ENCODE measurements at regions not wholly inside any gene's neighbourhood (a gene's known extent, or its start where the extent isn't known, plus 50 kb on each side); places are given as distances from the start of the nearest gene placed in this dataset.
"Not testable (repeated sequence)": the region's sequence is repeated elsewhere in the genome, so short reads cannot be mapped to it uniquely, and the experiment has no call there.

GRCh38 chr21:5115646-5116343, 5405.6 kb upstream of the TPTE start:
- H3K36me3 Mint-ChIP-seq (ENCODE audit: low read depth); H3K9me3 ChIP-seq (ENCODE audit: control insufficient read depth in 1 of 2, insufficient read depth in 1 of 2, low read length in 2 of 2); POLR2A ChIA-PET; H3K27ac ChIP-seq (ENCODE audit: low read depth in 1 of 2, low read length in 2 of 2); H3K4me1 Mint-ChIP-seq (ENCODE audit: low read depth); intact Hi-C loops (cut with DNase I, micrococcal nuclease); H3K9me3 Mint-ChIP-seq; H3K36me3 ChIP-seq (ENCODE audit: insufficient read depth, low read length); H3K27ac Mint-ChIP-seq; ATAC-seq (ENCODE audit: poor library complexity); H3K4me3 Mint-ChIP-seq; CTCF ChIA-PET; H3K27me3 ChIP-seq (ENCODE audit: control insufficient read depth in 1 of 2, insufficient read depth in 2 of 2, low read length in 2 of 2); H3K27me3 Mint-ChIP-seq; H3K4me3 ChIP-seq (ENCODE audit: low read length): not testable (repeated sequence)
- DNase-seq = peak in 2 of 14 experiments; percentile 11 to 16
- peaks cover 16% of the 10 kb centered on the region for H3K4me1 ChIP-seq (ENCODE audit: insufficient read depth, low read length)

- H3K4me3 ChIP-seq (ENCODE audit: low read length); H3K4me3 Mint-ChIP-seq; H3K27ac ChIP-seq (ENCODE audit: low read depth in 1 of 2, low read length in 2 of 2); H3K27me3 Mint-ChIP-seq; CTCF ChIA-PET; H3K4me1 Mint-ChIP-seq (ENCODE audit: low read depth); H3K36me3 Mint-ChIP-seq (ENCODE audit: low read depth); H3K27ac Mint-ChIP-seq; H3K9me3 Mint-ChIP-seq; POLR2A ChIA-PET; DNase-seq; H3K27me3 ChIP-seq (ENCODE audit: control insufficient read depth in 1 of 2, insufficient read depth in 2 of 2, low read length in 2 of 2); H3K9me3 ChIP-seq (ENCODE audit: control insufficient read depth in 1 of 2, insufficient read depth in 1 of 2, low read length in 2 of 2); H3K36me3 ChIP-seq (ENCODE audit: insufficient read depth, low read length); intact Hi-C loops (cut with DNase I, micrococcal nuclease): not testable (repeated sequence)
- peaks cover 16% of the 10 kb centered on the region for H3K4me1 ChIP-seq (ENCODE audit: insufficient read depth, low read length)
- peak; percentile 10 for ATAC-seq (ENCODE audit: poor library complexity)
These were observed 5404.8 kb upstream of the TPTE start for GRCh38 chr21:5116344-5117123.

GRCh38 chr21:5117135-5117534, 5404.2 kb upstream of the TPTE start:
- H3K27me3 Mint-ChIP-seq; H3K4me3 ChIP-seq (ENCODE audit: low read length); H3K27me3 ChIP-seq (ENCODE audit: control insufficient read depth in 1 of 2, insufficient read depth in 2 of 2, low read length in 2 of 2); H3K4me3 Mint-ChIP-seq; ATAC-seq (ENCODE audit: poor library complexity); H3K9me3 ChIP-seq (ENCODE audit: control insufficient read depth in 1 of 2, insufficient read depth in 1 of 2, low read length in 2 of 2); H3K27ac Mint-ChIP-seq; POLR2A ChIA-PET; intact Hi-C loops (cut with DNase I, micrococcal nuclease); H3K27ac ChIP-seq (ENCODE audit: low read depth in 1 of 2, low read length in 2 of 2); H3K36me3 ChIP-seq (ENCODE audit: insufficient read depth, low read length); CTCF ChIA-PET; H3K9me3 Mint-ChIP-seq; H3K36me3 Mint-ChIP-seq (ENCODE audit: low read depth); H3K4me1 Mint-ChIP-seq (ENCODE audit: low read depth); DNase-seq: not testable (repeated sequence)
- peaks cover 16% of the 10 kb centered on the region for H3K4me1 ChIP-seq (ENCODE audit: insufficient read depth, low read length)

DNA sequence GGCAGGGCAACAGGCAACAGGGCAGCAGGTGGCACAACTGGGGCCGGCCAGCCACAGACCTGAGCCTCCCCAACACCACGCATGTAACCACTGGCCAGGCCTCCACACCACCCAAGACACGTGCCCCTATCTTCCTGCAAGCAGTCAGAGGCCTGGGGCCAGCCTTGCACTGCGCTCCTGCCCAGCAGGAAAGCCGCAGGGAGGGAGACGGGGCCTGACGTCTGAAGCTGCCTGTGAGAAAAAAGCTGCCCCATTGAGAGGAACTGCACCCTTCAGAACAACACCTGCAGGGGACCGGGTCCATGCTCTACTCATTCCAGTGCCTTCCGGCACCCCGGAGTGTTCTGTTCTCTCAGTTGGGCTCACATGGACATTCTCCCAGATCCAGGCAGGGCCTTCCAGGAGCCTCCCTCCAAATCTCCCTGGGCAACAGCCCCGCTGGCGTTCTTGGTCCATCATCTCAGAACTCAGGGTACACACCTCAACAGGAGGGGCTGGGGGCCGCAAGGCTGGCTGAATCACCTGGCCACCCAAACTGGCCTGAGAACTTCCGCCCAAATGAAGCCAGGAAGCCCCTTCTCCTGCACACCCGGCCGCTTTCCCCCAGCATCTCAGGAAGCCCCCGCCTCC, 5403.6 kb upstream of the TPTE start:
- intact Hi-C loops (cut with DNase I, micrococcal nuclease); CTCF ChIA-PET; POLR2A ChIA-PET; H3K4me3 ChIP-seq (ENCODE audit: low read length); H3K9me3 Mint-ChIP-seq; H3K4me1 Mint-ChIP-seq (ENCODE audit: low read depth); H3K9me3 ChIP-seq (ENCODE audit: control insufficient read depth in 1 of 2, insufficient read depth in 1 of 2, low read length in 2 of 2); H3K4me3 Mint-ChIP-seq; H3K27ac Mint-ChIP-seq; H3K27me3 ChIP-seq (ENCODE audit: control insufficient read depth in 1 of 2, insufficient read depth in 2 of 2, low read length in 2 of 2); H3K36me3 Mint-ChIP-seq (ENCODE audit: low read depth); H3K27ac ChIP-seq (ENCODE audit: low read depth in 1 of 2, low read length in 2 of 2); H3K27me3 Mint-ChIP-seq; H3K36me3 ChIP-seq (ENCODE audit: insufficient read depth, low read length): not testable (repeated sequence)
- peak in 9 of 14 experiments; percentile 6 to 49 (median 26) for DNase-seq
- H3K4me1 ChIP-seq (ENCODE audit: insufficient read depth, low read length) = peaks cover 18% of the 10 kb centered on the region
- ATAC-seq (ENCODE audit: poor library complexity) = peak; percentile 13

DNA sequence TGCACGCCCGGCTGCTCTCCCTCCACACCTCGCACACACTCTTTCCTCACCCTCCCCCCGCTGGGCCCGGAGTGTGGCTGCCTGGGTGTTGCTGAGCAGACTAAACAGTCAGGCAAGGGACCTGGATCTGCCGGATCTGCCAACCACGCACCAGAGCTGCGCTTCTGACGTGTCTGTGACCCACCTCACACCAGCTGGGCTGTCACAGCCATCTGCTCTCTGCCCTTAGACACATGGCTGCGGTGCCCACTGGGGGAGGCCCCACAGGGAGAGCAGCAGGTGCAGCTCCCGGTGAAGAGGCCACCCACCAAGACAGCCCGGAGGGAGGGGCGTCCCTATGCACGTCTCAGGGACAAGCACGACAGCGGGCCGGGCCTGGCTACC, 5403.1 kb upstream of the TPTE start:
- H3K4me3 ChIP-seq (ENCODE audit: low read length); H3K4me3 Mint-ChIP-seq; H3K9me3 Mint-ChIP-seq; H3K9me3 ChIP-seq (ENCODE audit: control insufficient read depth in 1 of 2, insufficient read depth in 1 of 2, low read length in 2 of 2); H3K4me1 Mint-ChIP-seq (ENCODE audit: low read depth); H3K36me3 ChIP-seq (ENCODE audit: insufficient read depth, low read length); H3K27me3 ChIP-seq (ENCODE audit: control insufficient read depth in 1 of 2, insufficient read depth in 2 of 2, low read length in 2 of 2); H3K36me3 Mint-ChIP-seq (ENCODE audit: low read depth); CTCF ChIA-PET; H3K27ac ChIP-seq (ENCODE audit: low read depth in 1 of 2, low read length in 2 of 2); H3K27me3 Mint-ChIP-seq; H3K27ac Mint-ChIP-seq; intact Hi-C loops (cut with DNase I, micrococcal nuclease); POLR2A ChIA-PET: not testable (repeated sequence)
- ATAC-seq (ENCODE audit: poor library complexity) = peak; percentile 70
- DNase-seq = peak in 8 of 14 experiments; percentile 25 to 64 (median 38)
- peaks cover 18% of the 10 kb centered on the region for H3K4me1 ChIP-seq (ENCODE audit: insufficient read depth, low read length)

DNA sequence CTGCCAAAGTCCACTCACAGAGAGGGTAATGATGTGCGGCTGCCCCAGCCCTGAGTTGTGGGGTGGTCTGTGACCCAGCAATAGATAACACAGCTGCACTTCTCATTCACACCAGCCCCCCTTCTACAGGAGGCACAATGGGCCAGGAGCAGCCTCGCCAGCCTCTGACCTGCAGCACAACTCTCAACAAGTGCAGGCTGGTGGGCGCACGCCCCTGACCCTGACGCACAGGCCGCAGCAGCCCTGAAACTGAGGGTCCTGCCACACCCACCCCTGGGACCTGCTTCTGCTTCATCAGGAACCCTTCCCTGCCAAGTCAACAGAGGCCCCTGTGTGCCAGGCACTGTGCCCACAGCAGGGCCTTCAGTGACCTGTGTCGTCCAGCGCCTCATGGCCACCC, 5402.2 kb upstream of the TPTE start:
- H3K36me3 ChIP-seq (ENCODE audit: insufficient read depth, low read length); H3K27me3 Mint-ChIP-seq; H3K27ac Mint-ChIP-seq; CTCF ChIA-PET; H3K36me3 Mint-ChIP-seq (ENCODE audit: low read depth); H3K27ac ChIP-seq (ENCODE audit: low read depth in 1 of 2, low read length in 2 of 2); H3K27me3 ChIP-seq (ENCODE audit: control insufficient read depth in 1 of 2, insufficient read depth in 2 of 2, low read length in 2 of 2); POLR2A ChIA-PET; H3K9me3 Mint-ChIP-seq; H3K4me3 Mint-ChIP-seq; H3K4me1 Mint-ChIP-seq (ENCODE audit: low read depth); intact Hi-C loops (cut with DNase I, micrococcal nuclease); ATAC-seq (ENCODE audit: poor library complexity); H3K9me3 ChIP-seq (ENCODE audit: control insufficient read depth in 1 of 2, insufficient read depth in 1 of 2, low read length in 2 of 2); H3K4me3 ChIP-seq (ENCODE audit: low read length): not testable (repeated sequence)
- DNase-seq = peak in 1 of 14 experiments; percentile 3
- H3K4me1 ChIP-seq (ENCODE audit: insufficient read depth, low read length) = peaks cover 18% of the 10 kb centered on the region

- not testable (repeated sequence) for H3K27ac Mint-ChIP-seq, H3K4me3 Mint-ChIP-seq
These were observed 5400.0 kb upstream of the TPTE start for GRCh38 chr21:5121399-5121798.

More at GRCh38 chr21:5121399-5121798, 5400.0 kb upstream of the TPTE start:
- H3K4me1 ChIP-seq (ENCODE audit: insufficient read depth, low read length); POLR2A ChIA-PET; H3K9me3 Mint-ChIP-seq; H3K36me3 Mint-ChIP-seq (ENCODE audit: low read depth); intact Hi-C loops (cut with DNase I, micrococcal nuclease); H3K4me1 Mint-ChIP-seq (ENCODE audit: low read depth); H3K9me3 ChIP-seq (ENCODE audit: control insufficient read depth in 1 of 2, insufficient read depth in 1 of 2, low read length in 2 of 2); H3K36me3 ChIP-seq (ENCODE audit: insufficient read depth, low read length); H3K27me3 Mint-ChIP-seq; H3K27me3 ChIP-seq (ENCODE audit: control insufficient read depth in 1 of 2, insufficient read depth in 2 of 2, low read length in 2 of 2); ATAC-seq (ENCODE audit: poor library complexity); CTCF ChIA-PET; H3K27ac ChIP-seq (ENCODE audit: low read depth in 1 of 2, low read length in 2 of 2): not testable (repeated sequence)
- peak in 3 of 14 experiments; percentile 7 to 37 (median 34) for DNase-seq
- peak overlapping the region; percentile 38 for H3K4me3 ChIP-seq (ENCODE audit: low read length)

Measured in CD4-positive, alpha-beta T cell (primary cell).